GM18870 (cell line): ENCODE measurements at regions not wholly inside any gene's neighbourhood (a gene's known extent, or its start where the extent isn't known, plus 50 kb on each side); places are given as distances from the start of the nearest gene placed in this dataset.
"Not testable (repeated sequence)": the region's sequence is repeated elsewhere in the genome, so short reads cannot be mapped to it uniquely, and the experiment has no call there.

Experiments
- ATAC-seq: cut with Tn5 transposase; IDR thresholded peaks from one replicate; pipeline ENCODE4 v1.9.1; 2021; ENCODE audit warnings: moderate library complexity; ENCODE audit not compliant: unreplicated experiment

DNA sequence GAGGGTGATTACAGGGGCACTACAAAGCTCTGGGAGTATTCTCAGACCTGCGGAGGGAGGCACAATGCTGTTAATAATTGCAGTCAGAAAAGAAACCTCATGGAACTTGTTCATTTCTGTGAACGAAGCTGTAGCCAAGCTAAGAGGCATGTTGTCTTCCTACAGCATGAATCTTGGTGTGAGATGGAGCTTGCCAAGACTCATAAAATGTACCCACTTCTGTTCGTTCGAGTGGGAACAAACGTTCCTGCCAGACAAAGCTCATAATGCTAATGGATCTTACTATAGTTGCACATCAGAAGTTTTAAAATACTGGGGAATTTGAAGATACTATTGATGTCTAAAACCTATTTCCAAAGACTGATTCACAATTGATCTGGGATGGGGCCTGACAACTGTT, 489.1 kb downstream of the ZEB2 start:
- no peak for ATAC-seq

DNA sequence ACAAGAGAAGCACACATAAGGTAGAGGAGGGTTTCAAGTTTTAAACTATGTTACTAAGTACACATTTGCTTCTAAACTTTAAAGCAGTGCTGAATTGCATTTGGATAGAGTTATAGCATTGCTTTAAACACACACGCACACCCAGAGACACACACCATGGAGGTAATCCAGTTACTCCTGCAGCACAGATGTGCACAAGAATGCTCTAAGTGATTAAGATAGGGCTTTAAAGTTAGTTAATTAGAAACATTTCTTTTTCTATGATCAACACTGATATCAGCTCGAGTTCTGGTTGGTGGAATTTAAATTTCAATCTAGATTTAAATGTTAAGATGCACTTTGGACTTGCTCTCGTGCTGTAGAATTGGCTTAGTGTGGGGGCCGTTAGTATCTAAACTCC, 492.3 kb downstream of the ZEB2 start:
- no peak for ATAC-seq

- ATAC-seq = no peak
These were observed 493.2 kb downstream of the ZEB2 start for GRCh38 chr2:144026753-144027152.

DNA sequence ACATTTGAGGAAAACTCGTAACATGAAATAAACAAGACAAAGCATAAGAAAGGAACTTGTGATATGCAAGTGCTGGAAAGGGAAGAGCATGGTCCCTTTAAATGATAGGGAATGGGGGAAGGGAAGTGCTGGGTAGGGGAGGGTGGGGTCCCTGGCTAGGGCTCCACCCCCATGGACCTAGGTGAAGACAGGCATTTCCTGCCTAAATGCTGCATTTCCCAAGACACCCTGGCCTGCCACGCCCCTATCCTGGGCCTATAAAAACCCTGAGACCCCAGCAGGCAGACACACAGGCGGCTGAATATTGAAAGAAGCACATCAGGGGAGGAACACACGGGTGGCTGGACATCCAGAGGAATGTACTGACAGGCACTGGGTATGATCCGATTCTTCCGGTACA, 499.9 kb downstream of the ZEB2 start:
- ATAC-seq = no peak

- ATAC-seq = no peak
These were observed 504.2 kb downstream of the ZEB2 start for GRCh38 chr2:144015655-144016245.

GRCh38 chr2:144015036-144015435, 504.9 kb downstream of the ZEB2 start:
- ATAC-seq = no peak

GRCh38 chr2:144014103-144014502, 505.8 kb downstream of the ZEB2 start:
- ATAC-seq = no peak

DNA sequence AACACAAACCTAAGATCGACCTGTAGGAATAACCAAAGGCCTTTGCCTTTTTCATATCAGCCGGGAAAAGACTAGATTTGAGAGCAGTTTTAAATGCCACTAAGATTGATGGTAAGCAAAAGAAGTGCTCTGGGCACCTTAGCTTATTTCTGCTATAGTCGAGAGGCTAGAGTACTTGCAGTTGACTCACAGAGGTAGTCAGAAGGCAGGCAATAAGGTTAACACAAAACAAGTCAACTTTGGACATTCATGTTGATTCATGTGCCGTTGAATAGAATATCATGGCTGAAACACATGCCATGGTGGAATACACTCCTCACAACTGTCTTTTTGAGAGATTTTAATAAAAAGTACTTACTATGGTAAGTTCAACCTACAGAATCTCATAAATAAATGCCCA, 507.6 kb downstream of the ZEB2 start:
- ATAC-seq = no peak

DNA sequence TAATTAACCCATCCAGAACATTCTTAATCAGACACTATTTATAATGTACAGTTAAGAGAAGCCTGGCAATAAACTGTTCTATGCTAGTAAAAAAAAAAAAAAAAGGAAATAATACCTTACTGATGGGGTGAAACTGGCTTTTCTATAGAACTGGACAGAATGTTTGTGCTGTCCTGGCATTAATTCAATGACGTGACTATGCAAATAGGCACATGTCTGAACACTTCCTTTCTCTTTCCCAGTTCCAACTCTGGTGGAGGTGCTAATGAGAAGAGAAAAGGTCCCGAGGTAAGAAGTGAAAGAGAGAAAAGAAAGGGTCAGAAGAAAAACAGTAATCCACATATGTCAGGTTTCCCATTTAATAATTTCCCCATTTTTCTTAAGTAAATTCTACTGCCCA, 508.4 kb downstream of the ZEB2 start:
- no peak for ATAC-seq

DNA sequence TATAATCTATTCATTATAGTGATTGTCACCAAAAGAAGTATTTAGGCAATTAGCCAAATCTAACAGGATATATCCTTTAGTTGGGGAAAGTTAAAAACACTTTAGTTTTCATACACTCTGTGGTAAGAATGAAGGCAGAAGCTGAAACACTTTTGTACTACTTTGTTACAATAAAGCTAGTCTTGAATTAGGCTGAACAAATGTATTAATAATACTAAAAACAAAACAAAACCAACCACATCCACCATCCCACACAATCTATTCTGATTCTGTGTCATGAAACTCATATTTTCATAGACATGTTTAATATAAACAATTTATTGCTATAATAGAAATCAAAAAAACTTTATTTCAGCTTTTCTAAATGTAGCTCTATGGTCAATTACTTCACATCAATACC, 508.8 kb downstream of the ZEB2 start:
- ATAC-seq = no peak

- no peak for ATAC-seq
These were observed 509.7 kb downstream of the ZEB2 start for GRCh38 chr2:144010096-144010836.

DNA sequence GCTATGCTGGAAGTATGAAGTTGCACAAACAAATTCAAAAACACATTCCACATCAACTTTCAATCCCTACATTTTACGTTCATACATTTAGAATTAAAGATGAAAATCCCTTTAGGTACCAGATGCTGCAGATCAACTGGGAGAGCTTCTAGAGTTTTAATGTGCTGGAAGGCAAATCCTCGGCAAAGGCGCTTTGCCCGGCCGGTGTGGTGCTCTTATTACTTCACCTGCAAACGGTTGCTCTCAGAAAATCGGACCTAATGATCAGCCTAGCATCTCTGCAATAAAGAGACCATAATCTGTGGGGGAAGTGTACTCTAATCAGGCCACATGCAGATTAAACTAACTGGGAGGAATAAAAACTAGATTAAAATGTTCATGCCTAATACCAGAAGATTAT, 513.8 kb downstream of the ZEB2 start:
- ATAC-seq = no peak

DNA sequence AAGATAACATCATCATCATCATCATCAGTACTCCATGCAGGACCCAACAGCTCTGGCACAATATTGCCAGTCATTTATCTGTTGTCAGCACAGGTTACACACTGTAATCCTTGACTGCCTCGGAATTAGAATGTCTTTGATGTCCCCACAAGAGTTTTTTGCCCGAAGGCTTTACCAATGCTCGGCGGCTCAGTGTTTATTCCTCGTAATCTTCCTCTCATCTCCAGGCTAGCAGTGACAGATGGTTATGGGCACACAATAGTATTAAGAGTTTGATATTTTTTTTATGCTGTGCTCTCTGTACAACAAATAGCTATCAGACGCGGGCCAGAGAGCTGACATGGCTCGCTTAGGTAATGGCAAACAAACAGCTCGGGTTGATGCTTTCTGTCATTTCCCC, 515.2 kb downstream of the ZEB2 start:
- ATAC-seq = no peak

DNA sequence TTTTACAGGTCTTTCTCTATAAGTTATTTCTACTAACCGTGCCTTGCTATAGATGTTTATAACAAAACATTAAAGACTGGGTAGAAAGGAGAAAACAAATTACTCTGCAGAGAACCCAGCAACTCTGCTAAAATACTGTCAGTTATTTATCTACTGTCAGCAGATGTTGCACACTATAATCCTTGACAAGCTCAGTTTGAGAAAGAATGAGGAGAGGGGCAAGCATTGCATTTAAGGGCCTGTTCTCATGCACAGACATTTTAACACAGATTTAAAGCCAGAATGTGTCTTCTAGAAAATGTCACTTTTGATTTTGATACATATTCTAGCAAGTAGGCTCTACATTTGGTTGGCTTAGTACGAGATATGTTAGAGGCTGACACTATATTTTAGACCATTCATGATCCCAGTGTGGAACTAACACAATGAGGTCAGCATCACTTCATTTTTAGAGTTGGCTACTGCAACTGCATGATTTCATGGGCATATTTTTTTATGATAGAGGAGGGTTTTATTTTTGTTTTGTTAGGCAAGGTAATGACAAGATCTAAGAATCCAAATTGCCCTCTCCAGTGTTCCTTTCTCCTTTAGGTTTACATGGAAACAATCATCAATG, 516.4 kb downstream of the ZEB2 start:
- no peak for ATAC-seq

GRCh38 chr2:143996974-143997373, 522.9 kb downstream of the ZEB2 start:
- ATAC-seq = no peak

GRCh38 chr2:143994961-143995360, 525.0 kb downstream of the ZEB2 start:
- ATAC-seq = no peak

- not testable (repeated sequence) for ATAC-seq
These were observed 528.3 kb downstream of the ZEB2 start for GRCh38 chr2:143991596-143991995.

- no peak for ATAC-seq
These were observed 531.8 kb downstream of the ZEB2 start for GRCh38 chr2:143988082-143988481.

DNA sequence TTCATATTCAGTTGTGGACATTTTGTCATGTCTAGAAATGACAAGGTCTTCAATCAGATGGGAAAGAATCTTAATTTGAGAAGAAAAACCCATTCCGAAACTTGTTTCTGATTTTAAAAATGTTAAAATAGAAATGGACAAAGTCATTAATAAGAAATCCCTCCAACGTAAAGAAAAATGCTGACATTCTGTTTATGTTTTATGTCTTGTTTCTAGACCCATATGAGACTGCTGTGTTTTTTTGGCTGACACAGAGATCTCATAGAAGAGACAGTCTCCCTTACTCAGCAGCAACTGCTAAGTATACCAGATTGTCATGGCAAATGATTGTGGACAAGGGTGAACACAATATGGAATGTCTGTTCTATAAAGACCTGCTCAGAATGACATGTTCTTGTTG, 538.5 kb downstream of the ZEB2 start:
- ATAC-seq = no peak

GRCh38 chr2:143977356-143977755, 542.6 kb downstream of the ZEB2 start:
- ATAC-seq = no peak

DNA sequence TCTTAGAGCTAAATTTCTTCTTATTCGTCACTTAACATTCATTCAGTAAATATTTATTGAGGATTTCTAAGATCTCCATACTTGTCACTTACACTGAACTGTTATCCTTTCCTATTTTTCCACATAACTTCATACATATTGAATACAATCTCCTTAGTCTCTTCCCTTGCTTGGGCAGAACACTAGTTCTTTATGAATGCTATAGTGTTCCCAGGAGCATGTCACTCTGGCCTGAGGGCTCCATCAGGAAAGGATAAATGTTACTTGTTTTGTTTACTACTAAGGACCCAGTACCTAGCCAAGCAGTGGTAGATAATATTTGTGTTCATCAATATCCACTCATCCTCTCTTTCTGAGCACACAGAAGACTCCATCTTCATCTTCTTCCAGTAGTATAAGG, 544.7 kb downstream of the ZEB2 start:
- ATAC-seq = no peak

DNA sequence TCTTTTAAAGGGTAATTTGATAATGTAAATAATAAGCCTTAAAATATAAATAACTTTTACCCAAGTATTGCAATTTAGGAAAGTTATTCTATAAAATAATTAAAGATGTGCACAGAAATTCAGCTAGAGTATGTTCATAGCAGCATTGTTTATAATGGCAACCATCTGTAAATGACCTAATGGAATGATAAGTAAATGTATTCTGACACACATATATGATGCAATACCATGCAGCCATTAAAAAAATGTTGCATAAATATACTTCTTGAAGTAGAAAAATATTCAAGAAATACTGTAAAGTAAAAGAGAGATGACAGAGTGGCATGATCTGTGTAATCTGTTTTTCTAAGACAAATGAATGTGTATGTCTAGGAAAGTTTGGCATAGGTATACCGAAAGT, 545.7 kb downstream of the ZEB2 start:
- no peak for ATAC-seq
